Lower leg skin (tissue), 3 donors: ENCODE measurements at regions not wholly inside any gene's neighbourhood (a gene's known extent, or its start where the extent isn't known, plus 50 kb on each side); places are given as distances from the start of the nearest gene placed in this dataset.
"Not testable (repeated sequence)": the region's sequence is repeated elsewhere in the genome, so short reads cannot be mapped to it uniquely, and the experiment has no call there.

Experiments
- POLR2A ChIP-seq, 2 donors: fragments of 450-650 bp; IDR thresholded peaks; one replicate each; pipeline ENCODE4 v1.6.1; 2016 to 2017; ENCODE audit warnings: antibody characterized with exemption in 2 of 2, mild to moderate bottlenecking in 1 of 2, moderate library complexity in 1 of 2
- TF ChIP-seq, protein P1 (sequence below), 3 donors: fragments of 450-650 bp; IDR thresholded peaks; one replicate each; pipeline ENCODE4 v1.5.1; 2016; ENCODE audit warnings: antibody characterized with exemption in 3 of 3, mild to moderate bottlenecking in 3 of 3, moderate library complexity in 2 of 3

DNA sequence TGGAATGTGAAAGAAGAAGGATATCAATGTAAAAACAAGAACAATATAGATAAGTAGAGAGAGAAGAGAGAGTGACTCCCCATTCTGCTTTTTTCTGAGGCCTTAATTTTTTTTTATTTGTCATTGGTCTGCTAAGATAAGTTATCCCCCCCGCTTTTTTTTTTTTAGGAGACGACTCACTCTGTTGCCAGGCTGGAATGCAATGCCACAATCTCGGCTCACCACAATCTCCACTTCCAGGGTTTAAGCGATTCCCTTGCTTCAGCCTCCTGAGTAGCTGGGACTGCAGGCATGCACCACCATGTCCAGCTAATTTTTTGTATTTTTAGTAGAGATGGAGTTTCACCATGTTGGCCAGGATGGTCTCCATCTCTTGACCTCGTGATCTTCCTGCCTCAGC is 677.0 kb downstream of the MAFB start:
- TF ChIP-seq POLR2A (IDR thresholded peaks at IDR 0.05): not testable (repeated sequence)
- TF ChIP-seq, protein P1, sequence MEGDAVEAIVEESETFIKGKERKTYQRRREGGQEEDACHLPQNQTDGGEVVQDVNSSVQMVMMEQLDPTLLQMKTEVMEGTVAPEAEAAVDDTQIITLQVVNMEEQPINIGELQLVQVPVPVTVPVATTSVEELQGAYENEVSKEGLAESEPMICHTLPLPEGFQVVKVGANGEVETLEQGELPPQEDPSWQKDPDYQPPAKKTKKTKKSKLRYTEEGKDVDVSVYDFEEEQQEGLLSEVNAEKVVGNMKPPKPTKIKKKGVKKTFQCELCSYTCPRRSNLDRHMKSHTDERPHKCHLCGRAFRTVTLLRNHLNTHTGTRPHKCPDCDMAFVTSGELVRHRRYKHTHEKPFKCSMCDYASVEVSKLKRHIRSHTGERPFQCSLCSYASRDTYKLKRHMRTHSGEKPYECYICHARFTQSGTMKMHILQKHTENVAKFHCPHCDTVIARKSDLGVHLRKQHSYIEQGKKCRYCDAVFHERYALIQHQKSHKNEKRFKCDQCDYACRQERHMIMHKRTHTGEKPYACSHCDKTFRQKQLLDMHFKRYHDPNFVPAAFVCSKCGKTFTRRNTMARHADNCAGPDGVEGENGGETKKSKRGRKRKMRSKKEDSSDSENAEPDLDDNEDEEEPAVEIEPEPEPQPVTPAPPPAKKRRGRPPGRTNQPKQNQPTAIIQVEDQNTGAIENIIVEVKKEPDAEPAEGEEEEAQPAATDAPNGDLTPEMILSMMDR (IDR thresholded peaks at IDR 0.05): not testable (repeated sequence)
